ENCODE measurements at regions not wholly inside any gene's neighbourhood (a gene's known extent, or its start where the extent isn't known, plus 50 kb on each side); places are given as distances from the start of the nearest gene placed in this dataset.

- Histone ChIP-seq H3T11ph (ENCODE audit: low read length) (no peak overlapping the region), H3K79me2 (ENCODE audit: insufficient read depth, low read length) (no peaks in the 10 kb centered on the region), H3K23me2 (ENCODE audit: insufficient read length, low read depth, low read length, poor library complexity, severe bottlenecking) (no peaks in the 10 kb centered on the region), H2AFZ (ENCODE audit: low read length) (no peak overlapping the region), H3K9me3 (ENCODE audit: control insufficient read depth, low read depth, low read length) (no peaks in the 10 kb centered on the region), H4K8ac (replicated peaks; ENCODE audit: insufficient read length, low read depth, low read length) (no peak overlapping the region), H3K27ac (ENCODE audit: insufficient read length, low read depth, low read length) (no peak overlapping the region), H3K4me2 (ENCODE audit: insufficient read depth, insufficient read length, low read length) (no peak overlapping the region), H3K56ac (ENCODE audit: insufficient read length, low read depth, low read length) (no peak overlapping the region), H4K20me1 (ENCODE audit: control insufficient read depth, insufficient read depth, insufficient read length) (no peaks in the 10 kb centered on the region), H2BK15ac (ENCODE audit: low read depth, low read length) (no peak overlapping the region), H3K79me1 (ENCODE audit: insufficient read depth, low read depth, low read length, poor library complexity, severe bottlenecking) (no peaks in the 10 kb centered on the region), H3K23ac (ENCODE audit: insufficient read length, low read depth, low read length) (no peak overlapping the region), H2BK12ac (ENCODE audit: insufficient read length, low read depth, low read length) (no peak overlapping the region), H2BK120ac (ENCODE audit: low read depth, low read length, poor library complexity, severe bottlenecking) (no peak overlapping the region), H3K9ac (ENCODE audit: extremely low read depth, insufficient read length, low read length) (no peak overlapping the region), H3K18ac (ENCODE audit: insufficient read length, low read depth, low read length) (no peak overlapping the region), H4K91ac (ENCODE audit: insufficient read length, low read depth, low read length) (no peak overlapping the region), H2BK5ac (ENCODE audit: insufficient read length, low read length) (no peak overlapping the region), H2AK5ac (ENCODE audit: insufficient read length, low read length) (no peak overlapping the region), H3K14ac (ENCODE audit: insufficient read depth, low read length) (no peak overlapping the region), H3K4me1 (ENCODE audit: insufficient read depth, low read length) (no peaks in the 10 kb centered on the region), H2BK20ac (ENCODE audit: low read depth, low read length, poor library complexity, severe bottlenecking) (no peak overlapping the region), H3K27me3 (ENCODE audit: insufficient read depth, low read length) (no peaks in the 10 kb centered on the region), H3K4ac (ENCODE audit: low read depth, low read length) (no peak overlapping the region), H4K5ac (ENCODE audit: insufficient read length, low read depth, low read length) (no peak overlapping the region)
- WGBS (ENCODE audit: extremely low coverage, insufficient read length, low lambda C conversion rate) = no CpG with 5 or more reads among the region's 6 CpGs
- Mint-ChIP-seq H3K27ac (no peak overlapping the region), H3K36me3 (ENCODE audit: insufficient read depth in 1 of 3, low read depth in 3 of 3) (no peaks in the 10 kb centered on the region), H3K4me3 (no peak overlapping the region), H3K9me3 (no peaks in the 10 kb centered on the region), H3K27me3 (ENCODE audit: low read depth) (peaks cover 16% of the 10 kb centered on the region), H3K4me1 (peaks cover 7 to 8% of the 10 kb centered on the region in 2 experiments)
- TF ChIP-seq, protein P1, sequence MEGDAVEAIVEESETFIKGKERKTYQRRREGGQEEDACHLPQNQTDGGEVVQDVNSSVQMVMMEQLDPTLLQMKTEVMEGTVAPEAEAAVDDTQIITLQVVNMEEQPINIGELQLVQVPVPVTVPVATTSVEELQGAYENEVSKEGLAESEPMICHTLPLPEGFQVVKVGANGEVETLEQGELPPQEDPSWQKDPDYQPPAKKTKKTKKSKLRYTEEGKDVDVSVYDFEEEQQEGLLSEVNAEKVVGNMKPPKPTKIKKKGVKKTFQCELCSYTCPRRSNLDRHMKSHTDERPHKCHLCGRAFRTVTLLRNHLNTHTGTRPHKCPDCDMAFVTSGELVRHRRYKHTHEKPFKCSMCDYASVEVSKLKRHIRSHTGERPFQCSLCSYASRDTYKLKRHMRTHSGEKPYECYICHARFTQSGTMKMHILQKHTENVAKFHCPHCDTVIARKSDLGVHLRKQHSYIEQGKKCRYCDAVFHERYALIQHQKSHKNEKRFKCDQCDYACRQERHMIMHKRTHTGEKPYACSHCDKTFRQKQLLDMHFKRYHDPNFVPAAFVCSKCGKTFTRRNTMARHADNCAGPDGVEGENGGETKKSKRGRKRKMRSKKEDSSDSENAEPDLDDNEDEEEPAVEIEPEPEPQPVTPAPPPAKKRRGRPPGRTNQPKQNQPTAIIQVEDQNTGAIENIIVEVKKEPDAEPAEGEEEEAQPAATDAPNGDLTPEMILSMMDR (conservative IDR thresholded peaks at IDR 0.05) = no peak
- DNase-seq = peak; percentile 20
These were observed 259.0 kb downstream of the FOXD2 start for GRCh38 chr1:47696737-47697441.

All from H9 (cell line).